Testis (tissue), 2 donors: ENCODE measurements at regions not wholly inside any gene's neighbourhood (a gene's known extent, or its start where the extent isn't known, plus 50 kb on each side); places are given as distances from the start of the nearest gene placed in this dataset.

Experiments used
- CTCF ChIP-seq, 3 experiments: fragments of 450-650 bp in 2 of 3; fragments of 200-600 bp in 1 of 3; sonication (generic) in 1 of 3; IDR thresholded peaks; one replicate each; pipeline ENCODE4 v1.5.1; 2016 to 2019; ENCODE audit warnings: antibody characterized with exemption in 3 of 3, mild to moderate bottlenecking in 2 of 3, moderate library complexity in 1 of 3
- POLR2A ChIP-seq: fragments of 450-650 bp; IDR thresholded peaks from one replicate; pipeline ENCODE4 v1.6.1; 2017; ENCODE audit warnings: antibody characterized with exemption, mild to moderate bottlenecking, moderate library complexity

- no peak for TF ChIP-seq CTCF (IDR thresholded peaks at IDR 0.05)
- no peak for TF ChIP-seq POLR2A
Measured at GRCh38 chr15:25068696-25069095, 113.9 kb downstream of the SNRPN start.
